HG02642 (cell line): ENCODE measurements at regions not wholly inside any gene's neighbourhood (a gene's known extent, or its start where the extent isn't known, plus 50 kb on each side); places are given as distances from the start of the nearest gene placed in this dataset.
"Not testable (repeated sequence)": the region's sequence is repeated elsewhere in the genome, so short reads cannot be mapped to it uniquely, and the experiment has no call there.

Source experiments
- ATAC-seq: cut with Tn5 transposase; IDR thresholded peaks from one replicate; pipeline ENCODE4 v1.9.1; 2021; ENCODE audit warnings: mild to moderate bottlenecking; ENCODE audit not compliant: unreplicated experiment, poor library complexity

DNA sequence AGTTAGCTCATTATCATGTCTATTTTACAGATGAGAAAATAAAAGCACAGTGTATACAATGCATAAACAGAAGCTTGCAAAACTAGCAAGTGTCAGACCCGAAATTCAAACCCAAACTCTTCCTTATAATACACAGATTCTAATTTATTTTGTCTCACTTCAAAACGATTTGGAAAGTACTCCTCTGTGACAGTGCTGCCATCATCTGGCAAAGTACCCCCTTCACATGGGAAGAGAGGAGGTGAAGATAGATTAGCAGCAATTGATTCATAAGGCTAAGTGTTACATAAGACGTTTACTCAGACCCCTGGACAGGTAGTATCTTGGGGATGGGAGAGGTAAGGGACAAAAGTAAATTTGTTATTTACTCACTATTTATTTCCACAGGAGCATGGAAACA, 744.0 kb upstream of the SGO1 start:
- no peak for ATAC-seq

DNA sequence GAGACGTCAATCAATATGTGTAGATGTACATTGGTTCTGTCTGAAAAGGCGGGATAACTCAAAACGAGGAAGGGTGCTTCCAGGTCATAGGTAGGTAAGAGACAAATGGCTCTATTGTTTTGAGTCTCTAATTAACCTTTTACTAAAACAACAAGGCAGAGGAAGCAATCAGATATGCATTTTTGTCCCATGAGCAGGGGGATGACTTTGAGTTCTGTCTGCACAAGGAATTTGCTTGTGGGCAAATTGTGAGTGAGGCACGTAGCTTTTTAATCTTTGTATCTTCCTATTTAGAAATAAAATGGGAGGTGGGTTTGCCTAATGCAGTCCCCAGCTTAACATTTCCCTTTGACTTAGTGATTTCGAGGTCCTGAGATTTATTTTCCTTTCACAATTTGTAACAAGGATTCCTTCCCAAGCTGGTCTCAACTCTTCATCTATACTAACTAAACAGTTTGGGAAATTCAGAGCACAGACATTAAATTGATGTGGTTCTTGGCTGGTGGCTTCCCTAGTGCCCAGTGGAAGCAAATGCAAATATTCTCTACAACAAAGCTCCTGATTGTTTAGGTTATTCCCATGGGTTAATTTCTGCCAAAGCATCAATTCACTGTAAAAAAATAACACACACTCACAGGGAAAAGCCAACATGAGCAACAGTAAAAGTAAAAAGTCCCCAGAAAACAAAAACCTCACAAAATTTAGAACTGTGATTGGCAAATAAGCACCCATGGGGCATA, 738.8 kb upstream of the SGO1 start:
- ATAC-seq, result no peak

DNA sequence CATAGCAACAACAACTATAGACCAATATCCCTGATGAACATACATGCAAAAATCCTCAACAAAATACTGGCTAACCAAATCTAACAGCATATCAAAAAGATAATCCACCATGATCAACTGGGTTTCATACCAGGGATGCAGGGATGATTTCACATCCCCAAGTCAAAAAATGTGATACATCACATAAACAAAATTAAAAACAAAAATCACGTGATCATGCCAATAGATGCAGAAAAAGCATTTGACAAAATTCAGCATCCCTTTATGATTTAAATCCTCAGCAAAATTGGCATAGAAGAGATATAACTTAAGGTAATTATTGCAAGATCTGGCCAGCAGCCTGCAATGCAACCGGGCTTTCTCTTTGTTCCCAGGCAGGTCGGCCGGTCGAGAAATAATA, 735.1 kb upstream of the SGO1 start:
- not testable (repeated sequence) for ATAC-seq

DNA sequence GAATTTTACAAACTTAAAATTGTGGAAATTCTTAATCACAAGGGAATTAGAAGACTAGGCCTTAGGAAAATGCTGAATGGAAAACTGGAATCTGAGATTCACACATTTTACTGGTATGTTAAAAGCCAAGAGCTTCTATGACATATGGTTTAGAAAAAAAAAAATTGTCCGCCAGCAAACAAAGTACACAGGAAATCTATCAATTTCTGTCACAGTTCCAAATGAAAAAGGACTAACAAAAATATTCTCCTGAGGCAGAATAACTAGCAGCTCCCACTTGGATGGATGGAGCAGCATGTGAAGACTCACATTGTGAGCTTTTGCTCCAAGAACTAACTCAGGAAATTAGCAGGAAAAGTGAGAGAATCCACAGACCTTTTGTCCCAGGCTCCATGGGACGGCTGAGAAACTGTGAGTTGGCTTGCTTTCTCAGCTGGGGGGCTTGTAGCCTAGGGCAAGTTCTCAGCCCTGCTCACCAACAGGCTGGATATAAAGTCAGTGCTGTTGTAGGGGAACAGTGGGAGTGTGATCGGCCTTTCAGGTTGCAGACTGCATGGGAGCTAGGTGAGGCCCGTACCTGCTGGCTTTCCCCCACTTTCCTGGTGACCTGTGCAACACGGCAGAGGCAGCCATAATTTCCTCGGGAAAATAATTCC, 731.1 kb upstream of the SGO1 start:
- no peak for ATAC-seq

DNA sequence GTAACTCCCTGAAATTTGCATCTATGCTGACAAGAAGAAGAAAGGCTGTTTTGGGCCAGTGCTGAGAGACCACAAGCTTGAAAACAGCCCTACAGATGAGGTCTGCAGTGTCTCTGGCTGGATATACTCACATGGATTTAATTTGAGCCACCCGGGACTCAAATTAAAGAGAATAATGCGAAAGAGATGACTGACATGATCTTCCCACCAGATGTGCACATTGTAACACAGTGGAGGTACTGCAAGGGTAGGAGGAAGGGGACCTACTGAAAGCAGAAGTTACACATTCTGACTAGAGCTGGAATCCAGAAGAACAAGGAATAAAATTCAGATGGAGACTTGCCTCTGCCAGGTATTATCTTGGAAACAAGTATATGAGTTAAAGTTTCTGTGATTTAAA, 728.3 kb upstream of the SGO1 start:
- ATAC-seq, result no peak

DNA sequence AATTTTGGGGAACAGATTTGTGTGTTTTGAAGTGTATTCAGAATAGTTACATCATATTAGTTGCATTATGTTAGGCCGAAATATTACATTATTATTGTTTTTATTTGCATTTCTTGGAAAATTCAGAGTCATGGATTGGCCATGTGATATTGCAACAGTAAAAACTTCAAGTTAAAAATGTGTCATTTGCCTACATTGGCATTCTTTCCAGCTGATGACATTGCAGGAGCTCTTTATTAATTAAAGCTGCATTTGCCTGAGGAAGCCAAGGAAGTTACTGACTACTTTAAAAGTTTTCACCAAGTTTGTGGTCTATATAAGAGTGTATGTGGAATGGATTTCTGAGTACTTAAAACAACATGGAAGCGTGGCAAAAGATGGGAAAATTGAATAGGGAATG, 726.4 kb upstream of the SGO1 start:
- no peak for ATAC-seq

DNA sequence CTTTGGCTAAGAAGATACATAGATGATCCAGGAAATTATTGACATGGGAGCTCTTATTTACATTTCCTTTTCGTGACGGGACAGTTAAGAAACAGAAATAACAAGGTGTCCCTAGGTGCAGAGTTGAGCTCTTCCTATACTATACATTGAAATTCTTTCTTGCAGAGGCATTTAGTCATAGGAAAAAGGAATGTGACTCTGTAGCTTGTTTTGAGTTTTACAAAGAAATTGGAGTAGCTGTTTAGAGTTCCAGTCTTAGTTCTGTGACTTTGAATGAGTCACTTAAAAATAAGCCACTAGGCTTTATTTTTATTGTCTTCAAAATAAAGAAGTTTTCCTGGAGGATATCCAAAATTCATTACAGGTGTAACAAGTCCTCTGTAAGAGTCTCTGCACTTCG, 723.5 kb upstream of the SGO1 start:
- ATAC-seq, result no peak

DNA sequence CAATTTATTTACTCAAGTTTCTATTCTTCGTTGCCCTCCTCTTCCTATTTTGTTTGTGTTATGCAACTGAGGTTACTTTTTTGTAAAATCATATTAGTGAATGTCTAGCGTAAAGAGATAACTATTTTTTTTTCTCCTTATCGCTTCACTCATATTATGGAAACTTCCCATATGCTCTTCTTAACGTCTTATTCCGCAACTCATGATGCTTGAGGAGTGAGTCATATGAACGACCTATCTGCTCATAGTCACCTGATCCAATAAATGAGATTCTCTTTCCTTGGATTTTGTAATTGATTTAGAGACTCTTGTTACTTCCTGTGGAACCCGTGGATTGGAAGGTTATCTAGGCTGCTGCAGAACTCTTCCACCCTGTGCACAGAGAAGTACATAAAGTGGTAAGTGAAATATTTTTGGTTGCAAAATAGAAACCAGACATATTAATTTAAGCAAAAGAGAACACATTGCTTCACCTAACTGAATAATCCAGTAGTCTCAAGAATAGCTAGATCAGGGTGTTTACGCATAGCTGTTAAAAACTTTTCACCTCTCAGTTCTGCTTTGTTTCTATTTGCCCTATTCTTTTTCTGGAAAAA, 719.3 kb upstream of the SGO1 start:
- no peak for ATAC-seq

DNA sequence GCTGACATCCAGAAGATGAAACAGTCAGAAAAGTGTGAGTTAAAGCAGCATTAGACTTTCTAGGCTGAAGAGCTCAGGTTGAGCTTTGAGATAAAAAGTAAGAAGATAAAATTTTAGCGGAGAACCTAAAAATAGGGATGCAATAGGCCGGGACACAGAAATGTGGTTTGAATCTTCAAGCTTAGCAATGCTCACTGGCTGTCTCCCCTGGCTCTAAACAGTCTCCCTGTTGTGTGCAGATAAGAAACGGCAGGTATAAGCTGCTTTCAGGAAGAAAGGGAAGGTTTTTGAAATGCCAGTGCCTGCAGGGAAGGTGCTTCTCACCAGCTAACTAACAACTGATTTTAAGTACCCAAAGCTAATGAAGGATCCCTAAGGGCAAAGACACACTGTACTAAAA, 718.7 kb upstream of the SGO1 start:
- ATAC-seq, result no peak

DNA sequence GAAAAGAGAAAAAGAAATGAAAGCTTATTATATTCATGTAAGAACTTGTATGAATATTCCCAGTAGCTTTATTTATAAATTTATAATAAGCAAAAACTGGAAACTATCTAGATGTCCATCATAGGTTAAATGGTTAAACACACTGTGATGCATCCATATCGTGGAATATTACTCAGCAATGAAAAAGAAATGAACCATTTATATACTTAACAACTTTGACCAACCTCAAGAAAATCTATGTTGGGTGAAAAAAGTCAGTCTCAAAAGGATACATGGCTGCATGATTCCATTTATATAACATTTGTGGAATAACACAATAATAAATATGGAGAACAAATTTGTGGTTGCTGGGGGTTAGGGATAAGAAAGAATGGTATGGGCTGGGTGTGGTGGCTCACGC, 713.0 kb upstream of the SGO1 start:
- ATAC-seq, result no peak

DNA sequence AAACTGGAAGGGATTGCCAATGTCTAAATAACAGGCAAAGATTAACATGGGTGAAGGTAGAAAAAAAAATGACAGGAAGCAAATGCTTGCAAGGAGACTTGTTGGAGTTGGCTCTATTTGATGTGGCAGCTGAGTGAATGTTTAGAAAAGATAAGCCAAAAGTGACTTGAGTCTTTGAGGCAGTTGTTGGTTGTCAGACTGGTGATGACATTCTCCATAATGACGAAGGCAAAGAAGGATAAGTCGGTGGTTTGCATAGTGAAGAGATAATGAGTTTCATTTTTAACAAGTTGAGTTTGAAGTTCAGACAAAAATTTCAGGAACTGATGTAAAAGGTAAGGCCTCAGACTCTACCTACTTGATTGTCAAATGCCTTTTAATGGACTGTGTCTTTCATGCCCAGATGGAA, 704.1 kb upstream of the SGO1 start:
- ATAC-seq, result no peak

DNA sequence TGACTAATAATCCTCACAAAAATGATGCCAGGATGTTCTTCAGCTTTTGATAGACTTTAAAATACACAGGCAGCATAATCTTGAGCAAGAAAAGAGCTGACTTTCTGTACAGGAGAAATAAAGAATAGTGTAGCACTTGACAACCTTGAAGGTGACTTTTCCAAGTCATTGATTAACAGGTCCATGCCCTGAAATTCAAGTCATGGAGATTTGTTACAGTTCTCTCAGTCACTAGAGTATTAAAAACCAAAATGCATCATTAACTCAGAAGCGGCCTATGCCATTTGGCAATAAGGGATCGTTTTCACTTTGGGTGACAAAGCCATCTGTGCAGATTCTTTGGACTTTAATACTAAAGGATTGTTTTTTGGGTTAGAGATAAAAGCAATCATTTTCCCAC, 692.7 kb upstream of the SGO1 start:
- no peak for ATAC-seq

DNA sequence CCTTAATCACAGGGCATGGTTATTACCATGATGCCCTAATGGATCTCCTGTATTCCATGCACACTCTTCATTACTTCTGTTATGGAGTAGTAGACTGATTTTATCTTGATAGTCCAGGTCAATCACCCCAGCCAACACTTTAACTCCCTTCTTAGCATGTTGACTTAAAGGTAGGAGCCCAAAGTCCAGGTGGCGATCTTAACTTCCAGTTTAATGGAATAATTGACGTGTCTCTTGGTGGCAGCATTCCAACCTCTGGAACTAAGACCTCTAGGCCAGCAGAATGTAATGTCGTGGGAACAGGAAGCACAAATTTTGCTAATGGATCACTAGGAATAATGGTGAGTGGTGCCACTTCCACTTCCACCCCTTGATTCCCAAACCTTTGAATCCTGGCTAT, 687.2 kb upstream of the SGO1 start:
- no peak for ATAC-seq

DNA sequence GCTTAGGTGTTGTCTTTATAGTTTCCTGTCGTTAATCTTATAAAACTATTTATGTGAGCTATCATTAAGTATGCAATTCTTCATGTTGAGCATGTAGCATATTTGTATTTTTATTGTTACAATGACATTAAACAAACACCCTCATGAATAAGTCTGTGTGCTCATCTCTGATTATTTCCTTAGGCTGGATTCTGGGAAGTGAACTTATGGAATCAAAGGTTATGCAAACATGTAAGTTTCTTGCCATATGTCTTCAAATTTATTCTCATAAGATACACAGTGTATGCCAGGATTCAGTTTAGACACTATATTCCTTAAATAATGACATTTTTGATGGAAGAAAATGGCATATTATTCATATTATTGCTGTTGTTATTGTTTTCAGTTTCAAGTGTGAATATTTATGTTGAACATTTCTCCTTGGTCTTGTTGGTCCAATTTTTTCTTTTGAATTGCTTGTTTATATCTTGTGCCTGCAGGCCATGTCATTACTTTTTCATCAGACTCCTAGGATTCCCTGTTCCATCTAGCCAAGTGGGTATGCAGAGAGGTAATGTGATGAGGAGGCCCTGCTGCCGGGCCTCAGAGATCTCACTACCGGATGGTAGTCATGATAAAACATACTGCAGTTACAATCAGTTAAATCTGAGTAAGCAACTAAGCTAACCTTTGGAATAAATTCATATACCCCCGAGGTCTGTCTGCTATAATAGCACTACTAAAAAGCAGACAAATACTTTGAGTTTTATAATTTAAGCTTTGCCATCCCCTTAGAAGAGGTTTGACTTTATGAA, 684.3 kb upstream of the SGO1 start:
- ATAC-seq, result no peak

DNA sequence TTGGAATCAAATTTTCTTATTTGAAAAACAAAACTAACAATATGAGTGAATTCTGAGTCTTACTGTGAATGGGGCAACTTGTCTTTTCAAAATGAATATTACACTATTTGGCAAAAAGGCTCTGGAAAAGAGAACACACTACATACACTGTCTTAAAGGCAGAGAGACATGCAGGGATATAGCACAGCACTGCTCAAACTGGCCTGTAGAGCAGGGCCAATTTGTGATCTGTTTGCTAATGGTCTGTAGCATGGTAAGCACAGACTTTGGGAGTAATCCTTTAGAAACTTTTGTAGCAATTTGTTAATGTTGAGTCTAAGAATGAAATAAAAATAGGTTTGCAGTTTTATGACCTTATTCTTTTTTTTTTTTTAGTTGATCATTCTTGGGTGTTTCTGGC, 679.8 kb upstream of the SGO1 start:
- no peak for ATAC-seq

DNA sequence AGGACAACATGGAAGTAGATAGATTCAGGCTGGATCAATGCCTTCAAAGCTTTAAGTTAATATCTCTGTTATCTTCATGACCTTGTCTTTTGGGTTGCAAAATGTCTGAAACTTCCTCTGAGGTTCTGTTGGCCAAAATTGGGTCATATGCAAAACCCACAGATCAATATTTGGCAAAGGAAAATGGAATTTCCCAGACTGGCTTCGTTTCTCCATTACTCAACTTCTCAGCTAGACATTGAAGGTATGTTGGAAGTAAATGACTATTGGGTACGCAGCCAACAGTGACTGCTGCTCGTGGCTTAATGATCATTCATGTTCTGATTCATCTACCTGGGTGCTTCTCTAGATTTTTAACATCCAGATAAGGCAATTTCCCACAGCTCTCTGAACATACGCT, 675.4 kb upstream of the SGO1 start:
- no peak for ATAC-seq

DNA sequence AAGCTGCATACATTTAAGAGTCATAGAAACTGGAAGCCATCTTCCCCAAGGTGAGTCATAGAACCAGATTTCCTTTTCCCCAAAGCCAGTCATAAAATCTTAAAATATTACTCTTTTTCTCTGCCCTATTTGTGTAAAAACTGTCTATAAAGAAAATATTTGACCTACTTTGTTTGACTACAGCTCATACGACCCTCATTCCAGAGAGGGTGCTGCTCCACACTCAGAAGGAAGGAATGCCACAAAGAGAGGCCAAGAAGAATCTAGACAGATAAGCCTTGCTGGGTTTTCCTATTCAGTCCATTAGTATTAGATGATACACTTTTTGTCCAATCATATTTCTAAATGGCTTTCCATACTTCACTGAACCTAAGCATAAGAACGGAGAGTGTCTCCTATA, 671.6 kb upstream of the SGO1 start:
- ATAC-seq, result no peak

DNA sequence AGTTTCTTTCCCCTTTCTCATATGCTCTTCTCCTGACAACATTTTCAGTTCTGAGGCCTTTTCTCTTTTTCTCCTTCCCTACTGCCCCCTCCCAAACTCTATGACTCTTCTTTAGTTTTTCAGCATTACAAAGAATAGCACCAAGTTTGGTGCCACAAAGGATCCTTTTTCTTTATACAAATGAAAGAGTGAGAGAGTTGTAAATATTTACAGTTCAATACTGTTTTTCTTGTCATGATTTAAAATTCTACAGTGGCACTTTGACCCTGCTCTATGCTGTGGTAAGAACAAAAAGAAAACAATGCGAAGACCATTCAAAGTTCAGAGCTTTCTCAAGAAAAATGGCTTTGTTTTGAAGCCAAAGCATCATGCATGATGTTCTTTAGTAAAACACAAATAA, 667.9 kb upstream of the SGO1 start:
- no peak for ATAC-seq

DNA sequence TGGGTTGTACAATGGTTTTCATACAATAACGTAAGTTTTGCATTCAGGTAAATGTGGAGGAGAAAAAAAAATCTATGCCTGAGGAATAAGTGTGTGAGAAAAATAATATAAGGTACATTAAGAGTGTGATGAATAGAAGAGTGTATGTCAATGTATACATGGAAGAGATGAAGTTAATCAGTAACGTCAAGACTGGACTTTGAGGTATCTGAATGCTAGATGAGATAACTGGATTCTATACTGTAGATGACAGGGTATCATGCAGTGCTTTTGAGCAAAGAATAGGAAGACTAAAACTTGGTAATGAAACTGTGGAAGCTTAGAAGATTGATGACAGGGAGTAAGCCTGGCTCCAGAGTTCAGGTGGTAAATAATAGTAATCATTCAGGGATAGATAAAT, 666.7 kb upstream of the SGO1 start:
- ATAC-seq, result no peak

DNA sequence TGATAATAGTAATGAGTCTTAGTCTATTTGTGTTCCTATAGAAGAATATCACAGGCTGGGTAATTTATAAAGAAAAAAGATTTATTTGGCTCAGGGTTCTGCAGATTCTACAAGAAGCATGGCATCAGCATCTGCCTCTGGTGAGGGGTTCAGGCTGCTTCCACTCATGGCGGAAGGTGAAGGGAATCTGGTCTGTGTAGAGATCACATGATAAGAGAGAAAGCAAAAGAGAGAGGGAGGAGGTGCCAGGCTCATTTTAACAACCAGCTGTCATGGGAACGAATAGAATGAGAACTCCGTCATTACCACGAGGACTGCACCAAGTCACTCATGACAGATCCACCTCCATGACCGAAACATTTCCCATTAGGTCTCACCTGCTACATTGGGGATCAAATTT, 664.0 kb upstream of the SGO1 start:
- no peak for ATAC-seq

DNA sequence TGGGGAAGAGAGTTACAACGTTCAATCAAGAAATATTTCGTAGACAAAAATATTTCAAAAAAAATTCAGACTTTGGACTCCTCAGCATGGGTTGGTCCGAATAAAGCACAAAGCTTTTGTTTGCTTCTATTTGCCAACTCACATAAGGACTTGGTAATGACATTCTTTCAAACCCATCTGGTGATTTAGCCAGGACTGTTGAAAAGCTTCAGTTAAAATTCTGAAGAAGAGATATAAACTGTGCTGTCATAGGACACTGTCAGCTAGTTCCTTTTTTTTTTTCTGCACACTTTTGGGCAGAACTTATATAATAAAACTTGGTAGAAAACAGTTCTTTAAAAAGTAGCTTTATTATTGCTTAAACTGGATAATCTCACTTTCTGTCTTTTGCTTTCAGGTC, 660.8 kb upstream of the SGO1 start:
- no peak for ATAC-seq
